ENCODE measurements at regions not wholly inside any gene's neighbourhood (a gene's known extent, or its start where the extent isn't known, plus 50 kb on each side); places are given as distances from the start of the nearest gene placed in this dataset.

DNA sequence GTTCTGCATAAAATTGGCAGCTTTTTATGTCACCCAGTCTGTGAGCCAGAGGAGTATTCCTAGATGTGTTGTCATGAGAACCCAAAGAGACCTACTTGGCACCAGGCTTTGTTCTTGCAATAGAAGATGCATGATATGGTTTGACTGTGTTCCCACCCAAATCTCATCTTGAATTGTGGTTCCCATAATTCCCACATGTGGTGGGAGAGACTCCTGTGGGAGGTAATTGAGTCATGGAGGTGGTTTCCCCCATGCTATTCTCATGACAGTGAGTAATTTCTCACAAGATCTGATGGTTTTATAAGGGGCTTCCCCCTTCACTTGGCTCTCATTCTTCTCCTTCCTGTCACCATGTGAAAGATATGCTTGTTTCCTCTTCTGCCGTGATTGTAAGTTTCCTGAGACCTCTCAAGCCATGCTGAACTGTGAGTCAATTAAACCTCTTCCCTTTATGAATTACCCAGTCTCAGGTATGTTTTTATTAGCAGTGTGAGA lies 572.0 kb upstream of the ATP2B1 start:
- H3K27me3 Mint-ChIP-seq (ENCODE audit: low read depth) = no peaks in the 10 kb centered on the region
- H3K4me1 Mint-ChIP-seq = no peaks in the 10 kb centered on the region
- DNase-seq (ENCODE audit: low read depth, low spot score) = no peak
- TF ChIP-seq, protein P1, sequence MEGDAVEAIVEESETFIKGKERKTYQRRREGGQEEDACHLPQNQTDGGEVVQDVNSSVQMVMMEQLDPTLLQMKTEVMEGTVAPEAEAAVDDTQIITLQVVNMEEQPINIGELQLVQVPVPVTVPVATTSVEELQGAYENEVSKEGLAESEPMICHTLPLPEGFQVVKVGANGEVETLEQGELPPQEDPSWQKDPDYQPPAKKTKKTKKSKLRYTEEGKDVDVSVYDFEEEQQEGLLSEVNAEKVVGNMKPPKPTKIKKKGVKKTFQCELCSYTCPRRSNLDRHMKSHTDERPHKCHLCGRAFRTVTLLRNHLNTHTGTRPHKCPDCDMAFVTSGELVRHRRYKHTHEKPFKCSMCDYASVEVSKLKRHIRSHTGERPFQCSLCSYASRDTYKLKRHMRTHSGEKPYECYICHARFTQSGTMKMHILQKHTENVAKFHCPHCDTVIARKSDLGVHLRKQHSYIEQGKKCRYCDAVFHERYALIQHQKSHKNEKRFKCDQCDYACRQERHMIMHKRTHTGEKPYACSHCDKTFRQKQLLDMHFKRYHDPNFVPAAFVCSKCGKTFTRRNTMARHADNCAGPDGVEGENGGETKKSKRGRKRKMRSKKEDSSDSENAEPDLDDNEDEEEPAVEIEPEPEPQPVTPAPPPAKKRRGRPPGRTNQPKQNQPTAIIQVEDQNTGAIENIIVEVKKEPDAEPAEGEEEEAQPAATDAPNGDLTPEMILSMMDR (conservative IDR thresholded peaks at IDR 0.05) = no peak
- peaks cover 21% of the 10 kb centered on the region for H3K9me3 Mint-ChIP-seq
- H3K4me3 Mint-ChIP-seq = no peak overlapping the region
- peaks cover 3% of the 10 kb centered on the region for H3K36me3 Mint-ChIP-seq (ENCODE audit: low read depth)
- H3K27ac Mint-ChIP-seq (ENCODE audit: unreplicated experiment) = no peak overlapping the region

DNA sequence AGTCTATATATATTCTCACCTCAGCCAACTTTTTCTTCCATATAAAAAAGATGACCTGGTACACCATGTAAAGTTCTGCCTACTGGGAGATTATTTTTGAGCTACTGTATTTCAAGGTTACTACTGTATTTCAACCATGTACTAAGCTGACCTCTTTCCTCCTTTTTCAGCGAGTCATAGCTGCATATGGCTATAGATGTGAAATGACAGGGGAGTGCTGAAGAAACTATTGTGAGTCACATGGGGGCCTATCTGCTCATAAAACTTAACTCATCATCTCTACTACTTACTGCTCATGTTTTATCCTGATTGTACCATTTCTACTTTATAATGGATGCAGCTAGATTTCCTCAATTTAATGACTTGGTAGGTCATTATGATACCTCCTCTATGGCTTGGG lies 571.4 kb upstream of the ATP2B1 start:
- H3K27ac Mint-ChIP-seq (ENCODE audit: unreplicated experiment) = no peak overlapping the region
- no peak for DNase-seq (ENCODE audit: low read depth, low spot score)
- H3K4me3 Mint-ChIP-seq = no peak overlapping the region
- peaks cover 3% of the 10 kb centered on the region for H3K36me3 Mint-ChIP-seq (ENCODE audit: low read depth)
- no peaks in the 10 kb centered on the region for H3K4me1 Mint-ChIP-seq
- peaks cover 19% of the 10 kb centered on the region for H3K9me3 Mint-ChIP-seq
- no peaks in the 10 kb centered on the region for H3K27me3 Mint-ChIP-seq (ENCODE audit: low read depth)
- TF ChIP-seq, protein P1 (conservative IDR thresholded peaks at IDR 0.05) = no peak

DNA sequence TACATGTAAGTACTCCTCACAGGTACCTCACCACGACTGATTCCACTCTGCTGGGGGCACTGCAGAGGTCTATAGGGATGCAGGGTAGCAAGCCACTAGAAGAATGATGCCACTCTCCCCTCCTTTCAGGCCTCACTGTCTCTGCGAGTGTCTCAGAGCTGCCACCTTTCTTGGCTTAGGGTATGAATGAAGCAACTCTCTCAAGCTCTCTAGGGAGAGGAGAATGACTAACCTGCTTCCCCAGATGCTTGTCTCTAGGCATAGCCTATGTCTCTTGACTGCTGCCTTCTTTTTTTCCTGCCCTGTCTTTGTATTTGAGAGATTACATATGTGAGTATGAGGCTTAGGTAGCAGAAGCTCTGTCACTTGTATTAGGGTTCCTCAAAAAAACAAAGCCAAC lies 566.5 kb upstream of the ATP2B1 start:
- TF ChIP-seq, protein P1 (conservative IDR thresholded peaks at IDR 0.05) = no peak
- Mint-ChIP-seq H3K4me1 (no peaks in the 10 kb centered on the region), H3K27me3 (ENCODE audit: low read depth) (no peaks in the 10 kb centered on the region), H3K9me3 (peaks cover 4% of the 10 kb centered on the region), H3K4me3 (no peak overlapping the region), H3K27ac (ENCODE audit: unreplicated experiment) (no peak overlapping the region), H3K36me3 (ENCODE audit: low read depth) (no peaks in the 10 kb centered on the region)
- no peak for DNase-seq (ENCODE audit: low read depth, low spot score)

DNA sequence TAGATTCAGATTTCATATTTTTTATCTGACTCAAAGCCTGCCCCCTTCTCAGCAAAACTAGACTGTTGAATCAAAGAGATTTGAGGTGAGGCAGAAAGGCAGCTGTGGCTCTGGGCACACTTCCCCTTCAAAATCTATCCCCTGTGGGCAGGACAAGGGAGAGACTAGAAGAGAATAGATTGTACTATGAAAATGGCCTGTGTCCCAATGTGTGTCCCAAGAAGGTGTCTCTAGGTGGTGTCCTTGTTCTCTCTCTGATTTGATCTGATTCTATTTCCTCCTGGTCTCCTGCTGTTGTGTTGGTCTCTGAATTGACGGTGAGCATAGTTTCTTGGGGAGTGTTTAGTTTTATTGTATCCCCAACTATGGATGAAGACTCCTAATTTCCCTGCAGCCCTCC lies 565.8 kb upstream of the ATP2B1 start:
- H3K9me3 Mint-ChIP-seq = no peaks in the 10 kb centered on the region
- TF ChIP-seq, protein P1 (conservative IDR thresholded peaks at IDR 0.05) = no peak
- no peaks in the 10 kb centered on the region for H3K4me1 Mint-ChIP-seq
- H3K27ac Mint-ChIP-seq (ENCODE audit: unreplicated experiment) = no peak overlapping the region
- H3K36me3 Mint-ChIP-seq (ENCODE audit: low read depth) = no peaks in the 10 kb centered on the region
- DNase-seq (ENCODE audit: low read depth, low spot score) = no peak
- no peaks in the 10 kb centered on the region for H3K27me3 Mint-ChIP-seq (ENCODE audit: low read depth)
- H3K4me3 Mint-ChIP-seq = no peak overlapping the region

DNA sequence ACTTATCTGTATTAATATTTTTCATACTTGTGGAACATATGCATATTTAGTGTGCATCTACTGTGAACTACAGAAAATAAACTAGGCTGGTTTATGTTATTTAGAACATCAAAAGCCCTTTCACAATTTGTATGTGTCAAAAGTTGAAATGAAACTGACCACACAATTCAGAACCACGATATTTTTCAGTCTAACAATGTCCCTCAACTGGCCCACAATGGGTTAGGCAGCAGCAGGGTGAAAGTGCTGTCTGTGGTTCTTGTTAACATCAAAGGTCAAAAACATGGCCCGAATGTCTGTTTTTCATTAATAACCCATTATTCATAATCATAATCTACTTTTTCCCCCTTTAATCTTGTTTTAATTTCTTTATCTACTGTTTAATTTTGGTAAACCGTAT lies 559.9 kb upstream of the ATP2B1 start:
- no peaks in the 10 kb centered on the region for H3K27me3 Mint-ChIP-seq (ENCODE audit: low read depth)
- no peak overlapping the region for H3K27ac Mint-ChIP-seq (ENCODE audit: unreplicated experiment)
- no peaks in the 10 kb centered on the region for H3K36me3 Mint-ChIP-seq (ENCODE audit: low read depth)
- H3K9me3 Mint-ChIP-seq = no peaks in the 10 kb centered on the region
- no peak overlapping the region for H3K4me3 Mint-ChIP-seq
- H3K4me1 Mint-ChIP-seq = no peaks in the 10 kb centered on the region
- TF ChIP-seq, protein P1 (conservative IDR thresholded peaks at IDR 0.05) = no peak
- DNase-seq (ENCODE audit: low read depth, low spot score) = no peak

DNA sequence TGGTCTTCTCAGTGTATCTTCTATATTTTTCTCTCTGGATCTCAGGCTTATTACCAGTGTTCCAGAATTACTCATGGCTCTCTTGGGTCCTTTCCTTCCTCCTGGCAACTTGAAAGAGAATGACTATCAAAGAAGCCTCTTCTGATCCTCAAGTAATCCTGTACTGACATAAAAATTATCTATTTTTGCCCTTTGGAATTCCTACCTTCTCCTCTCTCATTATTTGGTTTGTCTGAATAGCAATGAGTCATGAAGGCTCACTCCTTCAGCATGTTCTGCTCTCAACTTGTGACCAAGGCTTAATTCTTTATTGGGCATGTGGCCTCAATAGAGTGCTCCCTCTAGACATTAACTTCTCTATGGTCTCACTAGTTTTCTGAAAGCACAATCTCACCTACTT lies 553.6 kb upstream of the ATP2B1 start:
- no peak for DNase-seq (ENCODE audit: low read depth, low spot score)
- H3K4me3 Mint-ChIP-seq = no peak overlapping the region
- TF ChIP-seq, protein P1 (conservative IDR thresholded peaks at IDR 0.05) = no peak
- H3K4me1 Mint-ChIP-seq = peaks cover 4% of the 10 kb centered on the region
- no peaks in the 10 kb centered on the region for H3K27me3 Mint-ChIP-seq (ENCODE audit: low read depth)
- H3K9me3 Mint-ChIP-seq = no peaks in the 10 kb centered on the region
- H3K36me3 Mint-ChIP-seq (ENCODE audit: low read depth) = no peaks in the 10 kb centered on the region
- no peak overlapping the region for H3K27ac Mint-ChIP-seq (ENCODE audit: unreplicated experiment)
